Right lung (tissue), 2 donors: ENCODE measurements at regions not wholly inside any gene's neighbourhood (a gene's known extent, or its start where the extent isn't known, plus 50 kb on each side); places are given as distances from the start of the nearest gene placed in this dataset.

Experiments
- DNase-seq, 2 donors: peaks; one replicate each; pipeline ENCODE4 v3.0.0-alpha.2; 2013

DNA sequence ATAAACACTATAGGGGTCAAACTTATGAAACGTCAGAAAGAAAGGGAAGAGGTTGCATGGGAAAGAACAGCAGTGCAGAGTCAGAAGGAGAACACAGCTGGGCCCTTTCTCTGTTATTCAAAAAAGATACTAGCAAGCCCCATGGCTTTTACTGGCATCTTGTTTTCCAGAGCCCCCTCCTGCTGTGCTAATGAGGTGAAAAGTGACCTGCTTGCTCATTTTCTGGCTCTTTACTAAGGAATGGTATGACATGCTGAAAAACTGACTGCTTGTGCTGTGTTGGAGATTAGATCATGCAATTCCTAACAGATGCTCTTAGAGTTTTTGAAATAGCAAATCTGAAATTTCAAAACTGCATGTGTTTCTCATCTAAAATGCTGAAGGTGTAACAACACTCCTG lies 541.6 kb upstream of the ALCAM start:
- peak; percentile 68 to 75 for DNase-seq

DNA sequence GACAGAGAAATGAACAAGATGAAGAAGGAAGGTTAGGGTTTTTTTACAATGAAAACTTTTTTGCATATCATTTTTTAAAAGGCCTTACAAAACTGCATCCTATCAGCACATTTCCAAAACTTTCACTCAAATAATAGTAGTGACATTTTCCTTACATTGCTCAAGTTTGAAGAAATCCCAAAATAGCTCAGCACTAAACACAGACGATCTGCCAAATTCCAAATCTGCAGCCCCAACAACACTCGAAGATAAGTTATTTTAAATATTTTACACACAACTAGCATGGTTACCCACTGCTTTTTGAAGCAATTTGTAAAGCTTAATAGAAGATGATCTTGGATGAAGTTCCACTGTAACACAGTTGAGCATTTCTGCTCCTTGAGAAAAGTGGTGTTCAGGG lies 535.6 kb upstream of the ALCAM start:
- DNase-seq: peak; percentile 42 to 48

DNA sequence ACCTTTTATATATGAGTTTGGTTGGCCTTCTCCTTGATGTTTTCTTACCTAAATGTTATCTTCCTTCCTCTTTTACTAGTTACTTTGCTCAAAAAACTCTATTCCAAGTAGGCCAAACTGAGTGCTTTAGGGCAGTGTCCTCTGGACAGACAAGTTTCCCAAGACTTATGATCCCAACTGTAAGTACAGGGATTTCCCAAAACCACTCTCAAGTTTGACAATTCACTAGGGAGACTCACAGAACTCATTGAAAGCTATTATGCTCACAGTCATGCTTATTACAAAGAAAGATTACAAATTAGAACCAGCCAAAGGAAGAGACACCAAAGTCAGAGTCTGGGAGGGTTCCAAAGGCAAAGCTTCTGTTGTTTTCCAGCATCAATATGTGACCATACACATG lies 534.2 kb upstream of the ALCAM start:
- no peak for DNase-seq

DNA sequence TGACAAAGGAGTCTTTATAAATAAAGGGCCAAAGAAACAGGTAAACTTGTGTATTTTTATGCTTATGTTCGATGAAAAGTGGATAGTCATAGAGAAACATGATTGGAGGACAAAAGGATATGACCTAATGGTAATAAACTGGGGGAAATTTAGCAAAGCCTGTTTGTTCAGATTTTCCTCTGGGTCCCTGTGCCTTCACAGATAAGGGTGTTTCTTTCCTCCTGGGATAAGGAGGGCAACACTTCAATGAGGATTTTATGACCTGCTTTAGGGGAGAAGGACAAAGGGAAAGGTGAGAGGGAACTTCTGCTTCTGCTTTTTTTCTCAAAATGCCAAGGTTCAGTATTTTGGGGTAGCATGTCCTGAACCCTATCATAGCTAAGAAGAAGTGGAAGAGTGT lies 531.3 kb upstream of the ALCAM start:
- no peak for DNase-seq

DNA sequence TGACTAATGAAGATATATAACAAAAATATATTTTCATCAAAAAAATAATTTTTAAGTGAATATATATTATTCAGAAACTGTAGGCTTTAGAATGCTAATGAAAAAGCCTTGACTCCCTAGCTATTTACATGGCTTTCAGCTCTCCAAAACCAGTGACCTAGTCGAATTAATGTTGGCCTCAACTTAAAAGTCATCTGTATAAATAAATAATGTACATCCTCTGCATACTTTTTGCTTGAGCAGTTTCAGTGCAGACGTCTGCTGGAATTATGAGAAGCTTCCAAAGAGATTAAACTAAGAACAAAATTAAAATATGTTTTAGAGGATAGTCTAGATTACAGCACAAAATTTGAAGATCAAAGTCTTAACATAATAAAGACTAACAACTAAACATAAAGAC lies 520.4 kb upstream of the ALCAM start:
- no peak for DNase-seq

DNA sequence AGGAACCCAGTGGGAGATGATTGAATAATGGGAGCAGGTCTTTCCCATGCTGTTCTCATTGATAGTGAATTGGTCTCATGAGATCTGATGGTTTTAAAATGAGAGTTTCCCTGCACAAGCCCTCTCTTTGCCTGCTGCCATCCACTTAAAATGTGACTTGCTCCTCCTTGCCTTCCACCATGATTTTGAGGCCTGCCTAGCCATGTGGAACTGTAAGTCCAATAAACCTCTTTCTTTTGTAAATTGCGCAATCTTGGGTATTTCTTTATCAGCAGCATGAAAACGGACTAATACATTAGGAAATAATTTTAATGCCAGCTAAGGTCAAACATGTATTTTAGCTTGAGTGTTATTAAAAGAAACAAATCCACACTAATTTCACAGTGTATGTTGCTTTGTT lies 517.6 kb upstream of the ALCAM start:
- DNase-seq: no peak

DNA sequence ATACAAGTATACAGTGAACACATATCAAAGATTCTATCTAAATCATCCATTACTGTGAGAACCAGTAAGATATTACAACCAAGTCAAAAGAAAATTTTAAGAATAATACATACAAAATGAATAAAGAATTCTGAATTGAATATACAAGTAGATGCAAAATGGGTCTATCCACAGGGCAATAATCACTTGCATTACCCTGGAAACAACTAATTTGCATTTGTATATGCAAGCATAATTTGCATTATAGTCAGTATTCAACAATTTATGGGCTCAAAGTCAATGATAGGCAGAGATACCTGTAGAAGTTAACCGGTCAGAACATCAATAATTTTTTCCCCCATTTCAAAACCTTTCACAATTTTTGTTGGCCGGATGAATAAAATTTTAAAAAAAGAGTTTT lies 512.2 kb upstream of the ALCAM start:
- no peak for DNase-seq

DNA sequence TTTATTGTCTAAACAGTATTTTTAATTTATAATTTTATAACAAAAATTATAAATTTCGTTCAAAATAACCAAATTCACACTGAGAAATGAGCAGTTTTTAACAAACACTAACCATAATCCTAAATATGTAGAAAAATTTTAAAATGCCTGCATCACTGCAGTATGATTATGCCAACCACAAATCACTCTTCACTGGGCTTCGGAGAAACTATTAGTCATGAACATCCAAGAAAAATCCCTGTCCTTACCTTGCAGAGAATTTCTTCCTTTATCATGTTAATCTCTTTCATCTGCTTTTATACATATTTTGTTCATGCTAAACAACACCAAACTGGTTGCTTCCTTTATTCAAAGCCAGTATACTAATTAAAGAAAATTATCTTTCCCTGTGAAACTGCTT lies 511.0 kb upstream of the ALCAM start:
- no peak for DNase-seq

DNA sequence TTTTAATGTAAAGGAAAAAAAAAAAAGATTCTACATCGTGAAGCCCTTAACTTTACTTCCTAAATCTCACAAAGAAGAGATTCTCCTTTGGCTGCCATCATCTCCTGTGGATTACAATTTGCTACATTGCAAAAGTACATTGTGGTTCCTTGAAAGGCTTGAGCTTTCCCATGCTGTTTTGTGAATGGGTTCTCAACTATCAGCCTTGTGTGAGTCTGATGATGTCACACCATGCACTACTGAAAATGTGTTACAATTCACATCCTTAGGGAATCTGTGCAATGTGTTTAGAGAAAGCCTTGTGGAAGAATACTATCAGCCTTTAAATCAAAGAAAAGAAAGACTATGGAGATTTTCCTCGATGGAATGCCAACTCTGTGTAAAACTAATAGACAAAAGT lies 510.0 kb upstream of the ALCAM start:
- DNase-seq: no peak

DNA sequence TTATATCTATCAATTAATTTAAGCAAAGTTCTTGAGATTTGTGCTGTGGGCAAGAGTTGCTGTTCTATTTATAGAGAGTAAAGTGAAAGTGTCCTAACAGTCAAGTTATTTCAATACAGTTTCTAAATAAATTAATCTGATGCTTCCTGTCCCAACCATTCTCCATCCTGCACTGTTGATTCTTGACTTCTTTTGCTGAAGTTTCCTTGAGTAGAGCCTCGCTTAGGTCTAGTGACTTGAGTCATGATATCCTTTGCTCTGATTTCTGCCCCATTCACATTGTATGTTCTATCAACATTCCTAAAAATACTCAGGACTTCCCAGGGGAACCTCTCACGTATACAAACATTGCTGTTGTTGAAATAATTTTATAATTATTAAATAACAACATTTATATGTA lies 498.4 kb upstream of the ALCAM start:
- DNase-seq: no peak

DNA sequence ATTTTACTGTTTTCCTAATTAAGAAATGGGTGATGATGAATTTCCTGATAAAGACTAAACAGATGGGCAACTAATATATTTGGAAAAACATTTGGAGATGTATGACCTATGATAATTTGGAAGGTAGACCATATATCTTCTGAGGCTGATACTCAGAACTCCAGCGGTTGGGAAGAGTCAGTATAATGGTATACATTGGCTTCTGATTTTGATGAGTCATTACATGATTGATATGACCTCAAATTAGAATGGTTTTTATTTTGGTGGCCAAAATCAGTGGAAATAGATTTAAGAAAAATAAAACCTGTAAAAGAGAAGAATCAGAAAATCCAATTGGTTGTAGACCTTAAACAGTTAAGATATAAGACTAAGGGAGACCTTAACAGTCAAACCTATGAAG lies 496.4 kb upstream of the ALCAM start:
- no peak for DNase-seq

DNA sequence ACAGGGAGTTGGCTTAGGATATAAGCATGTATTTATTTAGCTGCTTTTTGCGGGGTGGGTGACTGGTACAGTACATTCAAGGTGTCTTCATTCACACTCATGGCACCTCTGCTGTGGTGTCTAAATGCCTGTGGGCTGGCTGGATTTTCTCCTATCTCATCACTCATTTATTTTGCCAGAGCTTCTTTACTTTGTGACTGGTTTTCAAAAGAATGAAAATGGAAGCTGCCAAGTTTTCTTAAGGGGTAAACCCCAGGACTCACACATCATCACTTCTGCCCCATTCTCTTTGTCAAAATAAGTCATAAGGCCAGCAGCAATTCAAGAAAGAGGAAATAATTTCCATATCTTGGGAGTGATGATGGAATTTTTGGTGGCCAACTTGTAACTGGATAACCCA lies 493.4 kb upstream of the ALCAM start:
- DNase-seq: no peak

DNA sequence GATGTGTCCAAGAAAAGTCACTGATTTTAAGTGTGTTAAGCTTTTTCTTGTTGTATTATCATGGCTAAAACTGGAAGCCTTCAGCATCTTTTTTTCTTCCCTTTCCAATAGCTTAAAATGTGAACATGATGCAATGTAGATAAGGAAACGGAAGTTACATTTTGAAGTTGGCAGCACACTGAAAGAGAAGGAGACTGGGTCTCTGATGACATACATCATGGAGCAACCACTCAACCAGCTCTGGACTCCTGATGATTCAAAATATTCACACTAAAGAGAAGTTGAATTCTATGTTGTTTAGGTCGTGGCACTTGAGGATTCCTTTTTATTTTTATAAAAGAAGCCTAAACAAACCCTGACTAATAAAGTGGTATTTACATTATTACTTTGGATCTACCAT lies 488.3 kb upstream of the ALCAM start:
- no peak for DNase-seq

DNA sequence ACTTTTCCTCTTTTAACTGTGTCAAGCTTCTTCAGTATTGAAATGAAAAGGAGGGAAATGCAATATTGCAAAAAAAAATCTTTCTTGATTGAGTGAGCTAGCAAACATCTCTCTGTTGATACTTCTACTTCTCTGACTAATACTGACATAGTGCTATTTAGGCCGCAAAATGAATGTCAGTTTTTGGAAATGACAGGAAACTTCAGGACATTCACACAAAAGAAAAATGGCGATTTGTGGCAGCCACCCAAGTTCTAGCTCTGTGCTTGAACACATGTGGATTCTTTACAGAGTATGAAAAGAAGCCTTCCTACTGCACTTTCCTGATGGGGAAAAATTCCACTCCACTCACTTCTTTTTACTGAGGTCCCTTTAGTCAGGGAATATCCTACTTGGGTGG lies 486.8 kb upstream of the ALCAM start:
- DNase-seq: no peak

DNA sequence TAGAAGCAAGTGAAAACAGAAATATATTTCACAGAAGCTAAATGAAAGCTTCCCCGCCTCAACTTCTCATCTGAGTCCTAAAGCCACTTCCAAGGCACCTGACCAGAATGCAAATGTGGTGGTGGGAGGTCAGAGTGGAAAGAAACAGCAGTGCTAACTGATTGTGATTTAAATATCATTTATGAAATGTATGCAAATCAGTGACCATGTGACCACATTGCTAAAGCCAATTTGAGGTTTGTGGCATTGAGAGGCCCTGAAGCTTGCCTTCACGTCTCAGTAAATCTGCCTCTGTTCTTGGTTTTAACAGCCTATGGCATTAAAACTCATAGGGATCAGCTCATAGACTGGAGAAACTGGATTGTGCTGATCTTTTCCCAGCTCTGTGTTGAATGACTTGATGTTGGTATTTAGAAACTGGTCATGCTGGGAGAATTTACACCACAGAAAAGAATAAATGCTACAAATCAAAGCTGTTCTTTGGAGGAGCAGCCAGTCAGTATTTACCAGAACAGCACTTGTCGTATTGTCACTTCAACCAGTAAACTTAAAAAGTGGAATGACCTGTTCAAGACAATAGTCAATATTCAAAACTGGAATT lies 481.4 kb upstream of the ALCAM start:
- DNase-seq: no peak

DNA sequence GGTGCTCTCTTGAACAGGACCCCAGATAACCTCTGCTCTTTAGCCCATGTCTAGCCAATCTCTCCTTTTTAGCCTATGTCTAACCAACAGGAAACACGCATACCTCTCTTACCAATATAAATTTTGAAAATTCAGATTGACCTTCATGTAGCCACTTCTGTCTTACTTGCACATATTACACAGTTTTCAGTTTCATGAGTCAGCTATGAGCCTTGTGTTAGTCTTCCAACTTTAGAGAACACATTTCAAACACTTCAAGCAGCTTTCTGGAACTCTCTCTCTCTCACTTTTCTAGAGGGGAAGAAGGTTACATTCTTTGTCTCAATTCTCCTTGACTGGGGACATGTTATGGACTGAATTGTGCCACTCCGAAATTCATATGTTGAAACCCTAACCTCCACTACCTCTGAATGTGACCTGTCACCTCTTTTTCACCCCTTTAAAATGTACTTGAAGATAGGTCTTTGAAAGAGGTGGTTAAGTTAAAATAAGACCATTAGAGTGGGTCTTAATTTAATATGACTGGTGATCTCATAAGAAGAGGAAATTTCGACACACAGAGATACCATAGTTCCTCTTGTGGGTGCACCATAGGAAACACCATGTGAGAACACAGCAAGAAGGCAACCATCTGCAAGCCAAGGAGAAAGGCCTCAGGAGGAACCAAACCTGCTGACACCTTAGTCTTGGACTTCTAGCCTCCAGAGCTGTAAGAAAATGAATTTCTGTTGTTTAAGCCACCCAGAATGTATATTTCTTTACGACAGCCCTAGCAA lies 480.3 kb upstream of the ALCAM start:
- DNase-seq: no peak

DNA sequence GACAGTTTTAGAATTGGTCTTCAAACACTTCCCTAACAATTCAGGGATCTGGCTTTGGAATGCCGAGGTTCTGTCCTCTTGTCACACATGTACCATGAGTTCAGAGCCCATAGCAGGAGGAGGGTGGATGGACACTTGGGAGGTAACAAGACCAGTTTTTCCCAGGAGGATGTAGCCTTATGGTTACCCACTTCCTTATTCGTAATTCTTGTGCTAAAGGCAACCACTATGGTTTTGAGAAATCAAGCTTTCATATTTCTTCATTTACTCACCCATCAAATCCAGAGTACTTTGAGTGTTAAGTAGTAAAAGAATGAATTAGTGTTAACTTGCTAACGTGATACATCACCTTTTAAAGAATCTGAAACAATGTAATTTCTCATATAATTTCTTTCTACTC lies 479.6 kb upstream of the ALCAM start:
- DNase-seq: no peak

DNA sequence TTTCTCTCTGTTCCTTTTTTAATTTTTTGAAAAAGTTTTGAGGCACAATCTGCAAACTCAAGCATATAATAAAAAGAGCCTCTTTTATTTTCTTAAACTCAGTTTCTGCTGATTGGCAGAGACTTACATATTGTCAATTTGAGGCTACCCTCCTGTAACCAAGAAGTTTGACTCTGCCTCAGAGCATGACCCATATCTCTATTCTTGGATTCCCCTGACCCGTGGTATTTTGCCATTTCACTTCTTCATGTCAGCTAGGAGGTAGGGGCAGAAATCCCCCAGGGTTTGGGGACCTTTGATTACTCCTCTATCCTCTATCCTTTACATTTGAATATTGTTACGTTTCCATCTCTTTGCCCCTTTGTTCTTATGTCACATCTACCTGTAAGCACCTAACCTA lies 479.1 kb upstream of the ALCAM start:
- DNase-seq: no peak

DNA sequence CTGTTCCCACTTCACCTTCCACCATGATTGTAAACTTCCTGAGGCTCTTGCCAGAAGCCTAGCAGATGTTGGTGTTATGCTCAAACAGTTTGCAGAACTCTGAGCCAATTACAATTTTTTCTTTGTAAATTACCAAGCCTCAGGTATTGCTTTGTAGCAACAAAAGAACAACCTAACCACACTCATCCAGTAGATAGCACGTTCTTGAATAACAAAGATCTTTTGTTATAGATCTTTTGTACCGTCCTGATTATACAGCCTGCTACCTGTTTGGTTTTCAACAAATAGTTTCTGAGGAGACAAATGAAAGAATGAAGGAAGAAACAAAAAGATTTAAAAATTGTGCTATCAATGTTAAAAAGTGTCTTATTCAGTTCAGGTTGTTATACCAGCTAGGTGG lies 474.7 kb upstream of the ALCAM start:
- DNase-seq: no peak

DNA sequence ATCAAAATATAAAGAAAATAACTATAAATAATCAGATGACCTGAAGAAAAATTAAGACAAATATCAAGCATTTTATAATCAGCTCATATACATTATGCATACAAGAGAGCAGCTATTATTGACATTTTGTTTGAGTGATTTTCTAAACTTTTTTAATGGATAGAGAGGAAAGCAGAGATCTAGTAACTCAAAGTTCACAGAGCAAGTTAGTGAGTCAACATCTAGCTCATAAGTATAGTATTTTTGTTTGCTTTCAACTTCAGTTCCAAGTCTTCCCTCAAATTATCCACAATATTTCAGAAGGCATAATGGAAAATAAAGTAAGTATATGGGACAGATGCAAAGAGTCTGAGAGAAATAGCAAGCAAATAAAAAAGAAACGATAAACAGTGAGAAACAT lies 470.1 kb upstream of the ALCAM start:
- no peak for DNase-seq

DNA sequence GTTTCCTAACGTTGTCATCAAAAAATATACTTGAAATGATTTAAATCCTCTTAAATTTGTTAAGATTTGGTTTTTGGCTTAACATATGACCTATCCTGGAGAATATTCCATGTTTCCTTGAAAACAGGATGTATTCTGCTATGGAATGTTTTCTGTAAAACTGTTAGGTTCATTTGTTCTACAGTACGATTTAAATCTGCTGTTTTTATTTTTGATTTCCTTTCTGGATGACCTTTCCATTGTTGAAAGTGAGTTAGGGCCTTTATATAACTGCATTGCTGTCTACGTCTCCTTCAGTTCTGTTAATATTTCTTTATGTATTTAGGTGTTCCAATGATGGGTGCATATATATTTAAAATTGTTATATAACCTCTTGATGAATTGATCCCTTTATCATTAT lies 465.3 kb upstream of the ALCAM start:
- no peak for DNase-seq

DNA sequence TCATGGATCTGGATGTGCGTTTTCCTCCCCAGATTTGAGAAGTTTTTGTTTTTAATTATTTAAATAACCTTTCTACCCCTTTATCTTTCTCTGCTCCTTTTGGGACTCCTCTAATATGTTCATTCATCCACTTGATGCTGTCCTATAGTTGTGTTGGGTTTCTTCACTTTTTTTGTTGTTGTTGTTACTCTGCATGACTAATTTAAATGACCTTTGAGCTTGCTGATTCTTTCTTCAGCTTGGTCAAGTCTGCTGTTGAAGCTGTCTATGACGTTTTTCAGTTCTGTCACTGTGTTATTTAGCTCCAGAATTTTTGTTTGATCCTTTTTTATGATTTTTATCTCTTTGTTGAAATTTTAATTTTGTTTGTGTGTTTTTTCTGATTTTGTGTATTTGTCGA lies 463.6 kb upstream of the ALCAM start:
- no peak for DNase-seq

DNA sequence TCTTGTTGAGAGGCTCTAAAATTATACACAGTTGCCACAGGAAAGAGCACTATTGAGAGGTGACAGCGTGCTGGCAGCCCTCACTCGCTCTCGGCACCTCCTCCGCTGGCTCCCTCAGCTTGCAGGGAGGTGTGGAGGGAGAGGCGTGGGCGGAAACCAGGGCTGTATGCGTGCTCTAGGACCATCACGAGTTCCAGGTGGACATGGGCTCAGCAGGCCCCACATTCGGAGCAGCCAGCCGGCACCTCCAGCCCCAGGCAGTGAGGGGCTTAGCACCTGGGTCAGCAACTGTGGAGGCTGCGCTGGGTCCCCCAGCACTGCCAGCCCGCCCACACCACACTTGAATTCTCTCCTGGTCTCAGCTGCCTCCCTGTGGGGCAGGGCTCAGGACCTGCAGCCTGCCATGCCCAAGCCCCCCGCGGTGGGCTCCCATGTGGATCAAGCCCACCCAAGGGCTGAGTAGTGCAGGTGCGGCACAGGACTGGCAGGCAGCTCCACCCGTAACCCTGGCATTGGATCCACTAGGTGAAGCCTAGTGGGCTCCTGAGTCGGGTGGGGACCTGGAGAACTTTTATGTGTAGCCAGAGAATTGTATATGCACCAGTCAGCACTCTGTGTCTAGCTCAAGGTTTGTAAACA lies 460.6 kb upstream of the ALCAM start:
- DNase-seq: no peak

DNA sequence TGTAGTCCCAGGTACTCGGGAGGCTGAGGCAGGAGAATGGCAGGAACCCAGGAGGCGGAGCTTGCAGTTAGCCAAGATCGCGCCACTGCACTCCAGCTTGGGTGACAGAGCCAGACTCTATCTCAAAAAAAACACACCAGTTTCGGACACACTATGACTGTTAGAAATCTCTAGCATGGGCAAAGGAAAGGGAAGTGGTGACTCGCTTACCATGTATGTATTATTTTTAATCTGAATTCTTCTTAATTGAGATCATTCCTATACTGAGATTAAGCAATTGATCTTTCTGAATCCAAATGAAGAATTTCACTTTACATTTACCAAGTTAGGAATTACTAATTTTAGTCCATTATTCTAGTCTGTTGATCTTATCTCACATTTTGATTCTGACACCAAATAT lies 459.2 kb upstream of the ALCAM start:
- no peak for DNase-seq
